ENCODE measurements at regions not wholly inside any gene's neighbourhood (a gene's known extent, or its start where the extent isn't known, plus 50 kb on each side); places are given as distances from the start of the nearest gene placed in this dataset.

DNA sequence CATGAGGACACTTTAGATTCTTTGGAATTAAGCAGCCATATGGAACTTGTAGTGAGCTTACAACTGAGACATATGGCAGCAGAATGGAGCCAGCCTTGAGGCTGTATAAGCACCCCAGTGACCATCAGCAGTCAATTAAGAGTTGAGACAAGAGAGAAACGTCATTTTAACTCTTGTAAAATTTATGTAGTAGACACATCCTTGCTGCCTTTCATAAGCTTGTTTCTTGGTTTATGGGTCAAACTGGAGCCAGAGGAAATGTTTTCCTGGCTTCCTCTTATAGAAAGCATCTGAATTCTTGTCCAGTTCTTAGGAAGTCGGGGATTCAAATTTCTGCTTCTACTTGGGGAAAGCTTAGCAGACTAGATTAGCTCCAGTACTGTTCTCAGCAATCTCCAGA lies 745.1 kb upstream of the MARCKS start:
- no peak for DNase-seq (ENCODE audit: low read depth, low spot score)
- in situ Hi-C loops (cut with HindIII; ENCODE audit: low sequenced_read_pairs), result no loop called here
- no peak overlapping the region for H3K4me3 ChIP-seq (ENCODE audit: low read depth, low read length)
- TF ChIP-seq, protein P1, sequence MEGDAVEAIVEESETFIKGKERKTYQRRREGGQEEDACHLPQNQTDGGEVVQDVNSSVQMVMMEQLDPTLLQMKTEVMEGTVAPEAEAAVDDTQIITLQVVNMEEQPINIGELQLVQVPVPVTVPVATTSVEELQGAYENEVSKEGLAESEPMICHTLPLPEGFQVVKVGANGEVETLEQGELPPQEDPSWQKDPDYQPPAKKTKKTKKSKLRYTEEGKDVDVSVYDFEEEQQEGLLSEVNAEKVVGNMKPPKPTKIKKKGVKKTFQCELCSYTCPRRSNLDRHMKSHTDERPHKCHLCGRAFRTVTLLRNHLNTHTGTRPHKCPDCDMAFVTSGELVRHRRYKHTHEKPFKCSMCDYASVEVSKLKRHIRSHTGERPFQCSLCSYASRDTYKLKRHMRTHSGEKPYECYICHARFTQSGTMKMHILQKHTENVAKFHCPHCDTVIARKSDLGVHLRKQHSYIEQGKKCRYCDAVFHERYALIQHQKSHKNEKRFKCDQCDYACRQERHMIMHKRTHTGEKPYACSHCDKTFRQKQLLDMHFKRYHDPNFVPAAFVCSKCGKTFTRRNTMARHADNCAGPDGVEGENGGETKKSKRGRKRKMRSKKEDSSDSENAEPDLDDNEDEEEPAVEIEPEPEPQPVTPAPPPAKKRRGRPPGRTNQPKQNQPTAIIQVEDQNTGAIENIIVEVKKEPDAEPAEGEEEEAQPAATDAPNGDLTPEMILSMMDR (IDR thresholded peaks at IDR 0.05; ENCODE audit: low read depth, low read length), result no peak

DNA sequence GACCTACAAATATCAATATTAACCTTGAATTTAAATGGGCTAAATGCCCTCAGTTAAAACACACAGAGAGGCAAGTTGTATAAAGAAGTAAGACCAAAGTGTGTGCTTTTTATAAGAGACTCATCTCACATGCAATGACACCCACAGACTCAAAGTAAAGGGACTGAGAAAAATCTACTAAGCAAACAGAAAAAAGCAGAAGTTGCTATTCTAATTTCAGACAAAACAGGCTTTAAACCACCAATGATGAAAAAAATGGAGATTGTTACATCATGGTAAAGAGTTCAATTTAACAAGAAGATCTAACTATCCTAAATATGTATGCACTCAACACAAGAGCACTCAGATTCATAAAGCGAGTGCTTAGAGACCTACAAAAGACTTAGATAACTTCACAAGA lies 741.9 kb upstream of the MARCKS start:
- in situ Hi-C loops (cut with HindIII; ENCODE audit: low sequenced_read_pairs), result no loop called here
- TF ChIP-seq, protein P1 (IDR thresholded peaks at IDR 0.05; ENCODE audit: low read depth, low read length), result no peak
- no peak for DNase-seq (ENCODE audit: low read depth, low spot score)
- H3K4me3 ChIP-seq (ENCODE audit: low read depth, low read length), result no peak overlapping the region

- TF ChIP-seq, protein P1 (IDR thresholded peaks at IDR 0.05; ENCODE audit: low read depth, low read length), result no peak
- H3K4me3 ChIP-seq (ENCODE audit: low read depth, low read length), result no peak overlapping the region
- peak; percentile 97 for DNase-seq (ENCODE audit: low read depth, low spot score)
- in situ Hi-C loops (cut with HindIII; ENCODE audit: low sequenced_read_pairs), result no loop called here
Measured at GRCh38 chr6:113120224-113120581, 736.9 kb upstream of the MARCKS start.

DNA sequence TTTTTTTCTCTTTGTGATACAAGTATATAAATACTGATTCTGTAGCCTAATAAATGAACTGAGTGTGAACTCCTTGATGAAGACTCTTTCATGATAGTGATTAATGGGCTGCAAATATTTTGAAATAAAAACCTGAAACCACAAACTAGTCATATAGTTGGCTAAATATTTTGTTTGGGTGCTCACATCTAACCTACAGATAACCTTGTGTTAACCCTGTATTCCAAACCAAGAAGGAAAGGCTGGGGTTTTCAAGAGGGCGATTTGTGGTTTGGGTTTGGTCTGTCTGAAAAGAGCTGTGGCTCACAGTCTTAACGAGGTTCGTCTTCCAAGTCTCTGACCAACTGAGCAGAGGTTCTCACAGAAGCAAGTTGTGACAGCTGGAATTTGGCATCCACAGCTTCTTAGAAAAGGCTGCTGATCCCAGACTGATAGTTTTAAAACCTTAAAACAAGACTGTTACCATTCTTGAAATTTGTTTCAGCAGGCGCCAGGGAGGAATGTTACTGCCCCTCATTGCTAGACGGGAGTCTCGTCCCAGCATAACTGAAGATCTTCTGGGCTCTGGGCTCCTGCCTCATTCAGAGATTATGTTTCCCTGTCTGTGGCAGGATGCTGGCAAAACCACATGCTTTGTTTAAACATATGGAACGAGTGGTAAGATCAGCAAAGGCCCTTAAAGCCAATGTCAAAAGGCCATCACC lies 736.4 kb upstream of the MARCKS start:
- peak; percentile 99 for DNase-seq (ENCODE audit: low read depth, low spot score)
- H3K4me3 ChIP-seq (ENCODE audit: low read depth, low read length), result no peak overlapping the region
- TF ChIP-seq, protein P1 (IDR thresholded peaks at IDR 0.05; ENCODE audit: low read depth, low read length), result no peak
- in situ Hi-C loops (cut with HindIII; ENCODE audit: low sequenced_read_pairs), result no loop called here

DNA sequence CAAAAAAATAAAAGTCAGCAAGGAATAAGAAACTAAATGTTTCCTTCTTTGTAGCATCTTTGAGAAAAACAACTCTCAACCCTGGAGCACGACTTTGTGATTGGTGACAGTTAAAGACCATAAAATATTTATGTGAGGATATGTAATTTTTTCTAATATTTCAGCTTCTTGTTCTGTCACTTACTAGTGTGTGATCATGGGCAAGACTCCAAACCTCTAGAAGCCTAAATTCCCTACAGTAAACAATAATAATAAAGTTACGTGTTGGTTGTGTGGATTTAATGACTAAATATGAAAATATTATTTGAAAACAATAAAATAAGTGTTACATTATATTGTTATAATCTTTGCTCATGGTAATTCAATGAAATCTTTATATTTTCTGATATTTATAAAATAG lies 735.6 kb upstream of the MARCKS start:
- no peak for DNase-seq (ENCODE audit: low read depth, low spot score)
- no peak overlapping the region for H3K4me3 ChIP-seq (ENCODE audit: low read depth, low read length)
- in situ Hi-C loops (cut with HindIII; ENCODE audit: low sequenced_read_pairs), result no loop called here
- TF ChIP-seq, protein P1 (IDR thresholded peaks at IDR 0.05; ENCODE audit: low read depth, low read length), result no peak

DNA sequence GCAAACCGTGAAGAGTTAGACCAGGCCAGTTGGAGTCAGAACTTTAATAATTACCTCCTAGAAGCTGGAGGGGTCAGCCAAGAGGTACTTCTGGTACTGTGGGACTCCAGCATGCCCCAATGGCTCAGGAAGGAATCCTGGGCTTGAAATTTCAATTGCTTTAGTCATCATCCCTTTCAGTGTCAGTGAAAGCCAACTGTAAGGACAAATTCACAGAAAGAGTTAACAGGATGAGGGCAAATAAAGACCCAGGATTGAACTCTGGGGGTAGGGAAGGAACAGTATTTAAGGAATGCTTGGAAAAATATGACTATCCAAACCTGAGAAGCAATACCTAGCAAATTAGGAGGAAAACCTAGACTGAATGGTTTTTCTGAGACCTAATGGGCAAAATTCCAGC lies 735.1 kb upstream of the MARCKS start:
- H3K4me3 ChIP-seq (ENCODE audit: low read depth, low read length), result no peak overlapping the region
- in situ Hi-C loops (cut with HindIII; ENCODE audit: low sequenced_read_pairs), result no loop called here
- TF ChIP-seq, protein P1 (IDR thresholded peaks at IDR 0.05; ENCODE audit: low read depth, low read length), result peak; percentile 49
- peak; percentile 93 for DNase-seq (ENCODE audit: low read depth, low spot score)

Measured in astrocyte of the spinal cord (primary cell).